Neural progenitor cell (in vitro differentiated cells): ENCODE measurements at regions not wholly inside any gene's neighbourhood (a gene's known extent, or its start where the extent isn't known, plus 50 kb on each side); places are given as distances from the start of the nearest gene placed in this dataset.

Experiments used
- DNase-seq: peaks from one replicate; pipeline ENCODE4 v3.0.0-alpha.2; 2016; ENCODE audit warnings: low spot score
- H2AFZ ChIP-seq: fragments of 200-600 bp; sonication (generic); replicated peaks from 2 replicates; pipeline ENCODE4 v1.6.1; 2016; ENCODE audit warnings: antibody characterized with exemption
- H3F3A ChIP-seq: fragments of 200-600 bp; sonication (generic); 2 replicates; pipeline ENCODE4 v1.6.1; 2016; ENCODE audit warnings: antibody characterized with exemption, low read depth
- H3K27ac ChIP-seq: fragments of 200-600 bp; sonication (generic); 2 replicates; pipeline ENCODE4 v1.5.1; 2016; ENCODE audit warnings: mild to moderate bottlenecking
- H3K27me3 ChIP-seq: fragments of 200-600 bp; sonication (generic); 2 replicates; pipeline ENCODE4 v1.6.1; 2016; ENCODE audit warnings: mild to moderate bottlenecking, moderate library complexity
- H3K36me3 ChIP-seq: fragments of 200-600 bp; sonication (generic); 2 replicates; pipeline ENCODE4 v1.5.1; 2016
- H3K4me1 ChIP-seq: fragments of 200-600 bp; sonication (generic); 2 replicates; pipeline ENCODE4 v1.6.1; 2016; ENCODE audit warnings: mixed run types
- H3K4me2 ChIP-seq: fragments of 200-600 bp; sonication (generic); 2 replicates; pipeline ENCODE4 v1.6.1; 2016
- H3K4me3 ChIP-seq: fragments of 200-600 bp; sonication (generic); 2 replicates; pipeline ENCODE4 v1.5.1; 2016
- H3K79me2 ChIP-seq: fragments of 200-600 bp; sonication (generic); 2 replicates; pipeline ENCODE4 v1.6.1; 2016; ENCODE audit warnings: low read depth
- H3K9ac ChIP-seq: fragments of 200-600 bp; sonication (generic); 2 replicates; pipeline ENCODE4 v1.6.1; 2016
- H3K9me3 ChIP-seq: fragments of 200-600 bp; sonication (generic); 2 replicates; pipeline ENCODE4 v1.5.1; 2016; ENCODE audit warnings: low read depth
- H4K20me1 ChIP-seq: fragments of 200-600 bp; sonication (generic); 2 replicates; pipeline ENCODE4 v1.6.1; 2016; ENCODE audit warnings: low read depth
- H3K27ac Mint-ChIP-seq: 3 replicates; pipeline ENCODE4 v1.8.0; 2021; ENCODE audit warnings: mixed read lengths
- H3K27me3 Mint-ChIP-seq: 2 replicates; pipeline ENCODE4 v1.8.0; 2022; ENCODE audit warnings: low read depth, mild to moderate bottlenecking, inconsistent platforms, moderate library complexity, mixed read lengths; ENCODE audit not compliant: insufficient read depth
- H3K36me3 Mint-ChIP-seq: 3 replicates; pipeline ENCODE4 v1.8.0; 2021; ENCODE audit warnings: mixed read lengths
- H3K4me1 Mint-ChIP-seq: 3 replicates; pipeline ENCODE4 v1.8.0; 2021; ENCODE audit warnings: mixed read lengths
- H3K4me3 Mint-ChIP-seq: 3 replicates; pipeline ENCODE4 v1.8.0; 2021; ENCODE audit warnings: mild to moderate bottlenecking, moderate library complexity, mixed read lengths
- H3K9me3 Mint-ChIP-seq: 3 replicates; pipeline ENCODE4 v1.8.0; 2020; ENCODE audit warnings: mixed read lengths
- CTCF ChIP-seq: fragments of 200-600 bp; sonication (generic); IDR thresholded peaks from 2 replicates; pipeline ENCODE4 v1.5.1; 2017; ENCODE audit warnings: antibody characterized with exemption, mild to moderate bottlenecking
- EZH2 ChIP-seq: fragments of 200-600 bp; sonication (generic); IDR thresholded peaks from 2 replicates; pipeline ENCODE4 v1.6.1; 2017; ENCODE audit warnings: antibody characterized with exemption, mild to moderate bottlenecking, moderate library complexity
- EZH2phosphoT487 ChIP-seq: fragments of 200-600 bp; sonication (generic); IDR thresholded peaks from 2 replicates; pipeline ENCODE4 v1.6.1; 2017; ENCODE audit warnings: antibody characterized with exemption

GRCh38 chr2:198973181-198973580 is 484.6 kb downstream of the SATB2 start:
- H3K4me1 Mint-ChIP-seq, result no peaks in the 10 kb centered on the region
- Histone ChIP-seq H3K79me2 (no peaks in the 10 kb centered on the region), H2AFZ (peak overlapping the region; percentile 79)

GRCh38 chr2:198968545-198968944 is 489.2 kb downstream of the SATB2 start:
- H3K4me3 Mint-ChIP-seq, result no peak overlapping the region
- H3K4me3 ChIP-seq, result no peak overlapping the region
- H3K4me1 Mint-ChIP-seq, result no peaks in the 10 kb centered on the region
- no peak overlapping the region for H3K27ac ChIP-seq
- TF ChIP-seq CTCF, result no peak
- no peak for TF ChIP-seq EZH2
- no peak for TF ChIP-seq EZH2phosphoT487
- H3K36me3 ChIP-seq, result no peaks in the 10 kb centered on the region
- no peaks in the 10 kb centered on the region for H3K27me3 Mint-ChIP-seq
- no peaks in the 10 kb centered on the region for H3K27me3 ChIP-seq
- no peaks in the 10 kb centered on the region for H3K36me3 Mint-ChIP-seq
- no peaks in the 10 kb centered on the region for H3K4me1 ChIP-seq
- no peak overlapping the region for H3K27ac Mint-ChIP-seq
- no peak overlapping the region for H3K4me2 ChIP-seq
- H3K9me3 Mint-ChIP-seq, result no peaks in the 10 kb centered on the region
- no peaks in the 10 kb centered on the region for H3F3A ChIP-seq
- H3K9ac ChIP-seq, result no peak overlapping the region
- H4K20me1 ChIP-seq, result no peaks in the 10 kb centered on the region
- no peak for DNase-seq
- H2AFZ ChIP-seq, result no peak overlapping the region
- no peaks in the 10 kb centered on the region for H3K79me2 ChIP-seq
- no peaks in the 10 kb centered on the region for H3K9me3 ChIP-seq

More at GRCh38 chr2:198973181-198973580, 484.6 kb downstream of the SATB2 start:
- Histone ChIP-seq H3K4me2 (no peak overlapping the region), H3K27me3 (no peaks in the 10 kb centered on the region), H3K27ac (no peak overlapping the region), H3K36me3 (no peaks in the 10 kb centered on the region), H3F3A (no peaks in the 10 kb centered on the region), H3K9me3 (peaks cover 13% of the 10 kb centered on the region), H3K9ac (no peak overlapping the region), H3K4me3 (no peak overlapping the region), H4K20me1 (no peaks in the 10 kb centered on the region), H3K4me1 (no peaks in the 10 kb centered on the region)
- TF ChIP-seq EZH2phosphoT487 (no peak), EZH2 (no peak), CTCF (no peak)
- Mint-ChIP-seq H3K27ac (peak overlapping the region; percentile 26), H3K9me3 (peaks cover 17% of the 10 kb centered on the region), H3K27me3 (no peaks in the 10 kb centered on the region), H3K4me3 (no peak overlapping the region), H3K36me3 (no peaks in the 10 kb centered on the region)
- DNase-seq, result no peak

- H3K36me3 ChIP-seq, result no peaks in the 10 kb centered on the region
- no peak overlapping the region for H3K27ac ChIP-seq
- no peaks in the 10 kb centered on the region for H3K79me2 ChIP-seq
- TF ChIP-seq CTCF (no peak), EZH2phosphoT487 (no peak), EZH2 (no peak)
- no peak overlapping the region for H3K4me2 ChIP-seq
- no peaks in the 10 kb centered on the region for H3K4me1 ChIP-seq
- Mint-ChIP-seq H3K27me3 (no peaks in the 10 kb centered on the region), H3K4me3 (no peak overlapping the region), H3K36me3 (no peaks in the 10 kb centered on the region), H3K4me1 (no peaks in the 10 kb centered on the region), H3K9me3 (no peaks in the 10 kb centered on the region), H3K27ac (no peak overlapping the region)
- no peak for DNase-seq
- H3K9me3 ChIP-seq, result no peaks in the 10 kb centered on the region
- H3K9ac ChIP-seq, result no peak overlapping the region
- H3F3A ChIP-seq, result no peaks in the 10 kb centered on the region
- no peak overlapping the region for H3K4me3 ChIP-seq
- no peaks in the 10 kb centered on the region for H4K20me1 ChIP-seq
- no peaks in the 10 kb centered on the region for H3K27me3 ChIP-seq
- H2AFZ ChIP-seq, result no peak overlapping the region
These were observed 491.5 kb downstream of the SATB2 start for GRCh38 chr2:198966269-198966668.

- no peaks in the 10 kb centered on the region for H3K36me3 Mint-ChIP-seq
- H3K79me2 ChIP-seq, result no peaks in the 10 kb centered on the region
- DNase-seq, result no peak
- no peaks in the 10 kb centered on the region for H3K27me3 ChIP-seq
- no peak overlapping the region for H3K27ac Mint-ChIP-seq
- no peak overlapping the region for H3K4me2 ChIP-seq
- H3K9ac ChIP-seq, result no peak overlapping the region
- H3K9me3 Mint-ChIP-seq, result no peaks in the 10 kb centered on the region
- no peak for TF ChIP-seq EZH2
- TF ChIP-seq EZH2phosphoT487, result no peak
- peak; percentile 31 for TF ChIP-seq CTCF
- no peak overlapping the region for H2AFZ ChIP-seq
- H3K36me3 ChIP-seq, result no peaks in the 10 kb centered on the region
- no peaks in the 10 kb centered on the region for H3K9me3 ChIP-seq
- H3K27ac ChIP-seq, result no peak overlapping the region
- H4K20me1 ChIP-seq, result no peaks in the 10 kb centered on the region
- H3K4me1 ChIP-seq, result no peaks in the 10 kb centered on the region
- H3K4me1 Mint-ChIP-seq, result no peaks in the 10 kb centered on the region
- H3K4me3 Mint-ChIP-seq, result no peak overlapping the region
- no peaks in the 10 kb centered on the region for H3F3A ChIP-seq
- no peaks in the 10 kb centered on the region for H3K27me3 Mint-ChIP-seq
- no peak overlapping the region for H3K4me3 ChIP-seq
These were observed 496.2 kb downstream of the SATB2 start for GRCh38 chr2:198961547-198961946.
